ENCODE measurements at regions not wholly inside any gene's neighbourhood (a gene's known extent, or its start where the extent isn't known, plus 50 kb on each side); places are given as distances from the start of the nearest gene placed in this dataset.
"Not testable (repeated sequence)": the region's sequence is repeated elsewhere in the genome, so short reads cannot be mapped to it uniquely, and the experiment has no call there.

DNA sequence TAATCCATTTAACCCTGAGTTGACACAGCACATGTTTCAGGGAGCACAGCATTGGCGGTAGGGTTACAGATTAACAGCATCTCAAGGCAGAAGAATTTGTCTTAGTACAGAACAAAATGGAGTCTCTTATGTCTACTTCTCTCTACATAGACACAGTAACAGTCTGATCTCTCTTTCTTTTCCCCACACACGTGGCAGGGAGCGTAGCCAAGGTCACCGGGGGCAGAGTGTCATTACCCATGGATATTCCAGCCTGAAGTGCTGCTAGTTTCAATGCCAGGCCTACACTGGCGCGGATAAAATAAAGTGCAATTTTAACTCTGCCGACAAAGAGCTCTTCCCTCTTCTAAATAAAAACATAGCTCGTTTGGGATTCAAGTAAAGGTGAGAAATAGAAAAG is 366.3 kb upstream of the SGCG start:
- TF ChIP-seq, protein P1, sequence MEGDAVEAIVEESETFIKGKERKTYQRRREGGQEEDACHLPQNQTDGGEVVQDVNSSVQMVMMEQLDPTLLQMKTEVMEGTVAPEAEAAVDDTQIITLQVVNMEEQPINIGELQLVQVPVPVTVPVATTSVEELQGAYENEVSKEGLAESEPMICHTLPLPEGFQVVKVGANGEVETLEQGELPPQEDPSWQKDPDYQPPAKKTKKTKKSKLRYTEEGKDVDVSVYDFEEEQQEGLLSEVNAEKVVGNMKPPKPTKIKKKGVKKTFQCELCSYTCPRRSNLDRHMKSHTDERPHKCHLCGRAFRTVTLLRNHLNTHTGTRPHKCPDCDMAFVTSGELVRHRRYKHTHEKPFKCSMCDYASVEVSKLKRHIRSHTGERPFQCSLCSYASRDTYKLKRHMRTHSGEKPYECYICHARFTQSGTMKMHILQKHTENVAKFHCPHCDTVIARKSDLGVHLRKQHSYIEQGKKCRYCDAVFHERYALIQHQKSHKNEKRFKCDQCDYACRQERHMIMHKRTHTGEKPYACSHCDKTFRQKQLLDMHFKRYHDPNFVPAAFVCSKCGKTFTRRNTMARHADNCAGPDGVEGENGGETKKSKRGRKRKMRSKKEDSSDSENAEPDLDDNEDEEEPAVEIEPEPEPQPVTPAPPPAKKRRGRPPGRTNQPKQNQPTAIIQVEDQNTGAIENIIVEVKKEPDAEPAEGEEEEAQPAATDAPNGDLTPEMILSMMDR (IDR thresholded peaks at IDR 0.05 in 4 of 5, conservative IDR thresholded peaks at IDR 0.05 in 1 of 5) = not testable (repeated sequence)
- TF ChIP-seq POLR2A (IDR thresholded peaks at IDR 0.05) = not testable (repeated sequence)

Data from gastrocnemius medialis (tissue), 4 donors.